ENCODE measurements at regions not wholly inside any gene's neighbourhood (a gene's known extent, or its start where the extent isn't known, plus 50 kb on each side); places are given as distances from the start of the nearest gene placed in this dataset.

DNA sequence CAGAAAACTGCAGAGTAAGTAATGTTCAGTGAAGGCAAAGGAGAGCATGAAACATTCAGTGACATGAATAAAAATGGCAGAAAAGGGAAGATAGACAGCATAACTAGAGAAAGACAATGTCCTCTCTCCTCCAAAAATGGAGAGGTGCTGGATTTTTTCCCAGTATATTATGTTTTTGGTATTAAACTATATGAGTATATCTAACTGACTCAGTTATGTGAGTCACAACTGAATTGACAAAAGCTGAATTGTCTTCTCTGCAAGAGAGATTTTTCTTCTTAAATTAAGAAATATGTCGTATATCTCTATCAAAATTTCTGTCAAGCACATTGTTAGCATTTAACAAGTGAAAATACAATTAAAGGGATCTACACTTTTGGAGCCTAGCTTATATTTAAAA is 375.1 kb downstream of the CHSY3 start:
- no peak for DNase-seq (ENCODE audit: low read depth, low spot score)
- Histone ChIP-seq H3K9me3 (ENCODE audit: control insufficient read depth, insufficient read depth, low read length) (no peaks in the 10 kb centered on the region), H3K4me3 (ENCODE audit: low read length) (no peak overlapping the region), H3K36me3 (ENCODE audit: control insufficient read depth, insufficient read depth, low read length) (no peaks in the 10 kb centered on the region), H3K27ac (ENCODE audit: low read length) (no peak overlapping the region), H3K27me3 (ENCODE audit: control insufficient read depth, insufficient read depth, low read length) (peaks cover 6% of the 10 kb centered on the region; the same call in 1 of the 2 replicates), H3K4me1 (ENCODE audit: control insufficient read depth, insufficient read depth, low read length) (no peaks in the 10 kb centered on the region)
- no CpG with 5 or more reads among the region's 1 CpG for WGBS (ENCODE audit: insufficient coverage, insufficient read length)

GRCh38 chr5:130278136-130278535 is 373.9 kb downstream of the CHSY3 start:
- Histone ChIP-seq H3K27ac (ENCODE audit: low read length) (no peak overlapping the region), H3K9me3 (ENCODE audit: control insufficient read depth, insufficient read depth, low read length) (no peaks in the 10 kb centered on the region), H3K27me3 (ENCODE audit: control insufficient read depth, insufficient read depth, low read length) (peaks cover 10% of the 10 kb centered on the region; the same call in 1 of the 2 replicates), H3K36me3 (ENCODE audit: control insufficient read depth, insufficient read depth, low read length) (no peaks in the 10 kb centered on the region), H3K4me1 (ENCODE audit: control insufficient read depth, insufficient read depth, low read length) (no peaks in the 10 kb centered on the region), H3K4me3 (ENCODE audit: low read length) (no peak overlapping the region)
- WGBS (ENCODE audit: insufficient coverage, insufficient read length), result no CpG with 5 or more reads among the region's 8 CpGs
- DNase-seq (ENCODE audit: low read depth, low spot score), result no peak

GRCh38 chr5:130277522-130277921 is 373.3 kb downstream of the CHSY3 start:
- H3K4me1 ChIP-seq (ENCODE audit: control insufficient read depth, insufficient read depth, low read length), result no peaks in the 10 kb centered on the region
- no peak overlapping the region for H3K27ac ChIP-seq (ENCODE audit: low read length)
- DNase-seq (ENCODE audit: low read depth, low spot score), result no peak
- H3K4me3 ChIP-seq (ENCODE audit: low read length), result no peak overlapping the region
- H3K9me3 ChIP-seq (ENCODE audit: control insufficient read depth, insufficient read depth, low read length), result no peaks in the 10 kb centered on the region
- H3K27me3 ChIP-seq (ENCODE audit: control insufficient read depth, insufficient read depth, low read length), result peaks cover 10% of the 10 kb centered on the region; the same call in 1 of the 2 replicates
- no peaks in the 10 kb centered on the region for H3K36me3 ChIP-seq (ENCODE audit: control insufficient read depth, insufficient read depth, low read length)
- no CpG with 5 or more reads among the region's 8 CpGs for WGBS (ENCODE audit: insufficient coverage, insufficient read length)

DNA sequence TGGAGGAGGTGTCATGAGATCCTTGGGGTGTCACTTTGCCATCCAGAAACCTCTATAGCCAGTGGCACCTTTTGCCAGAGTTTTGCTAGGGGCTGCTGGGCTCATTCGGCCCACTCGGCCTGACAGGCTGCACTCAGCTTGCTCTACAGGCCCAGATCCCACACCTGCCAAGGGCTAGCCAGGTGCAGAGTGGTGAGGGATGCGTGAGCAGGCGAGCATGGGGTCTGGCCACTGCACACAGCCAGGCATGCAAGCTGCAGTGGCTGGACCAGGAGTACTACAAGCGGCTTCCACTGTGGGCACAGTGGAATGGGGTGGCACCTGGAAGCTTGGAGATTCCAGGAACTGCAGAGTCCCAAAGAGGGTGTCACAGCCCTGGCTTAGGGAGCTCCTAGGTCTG is 372.7 kb downstream of the CHSY3 start:
- Histone ChIP-seq H3K9me3 (ENCODE audit: control insufficient read depth, insufficient read depth, low read length) (no peaks in the 10 kb centered on the region), H3K27ac (ENCODE audit: low read length) (no peak overlapping the region), H3K27me3 (ENCODE audit: control insufficient read depth, insufficient read depth, low read length) (peaks cover 10% of the 10 kb centered on the region; the same call in 1 of the 2 replicates), H3K4me1 (ENCODE audit: control insufficient read depth, insufficient read depth, low read length) (no peaks in the 10 kb centered on the region), H3K4me3 (ENCODE audit: low read length) (no peak overlapping the region), H3K36me3 (ENCODE audit: control insufficient read depth, insufficient read depth, low read length) (no peaks in the 10 kb centered on the region)
- WGBS (ENCODE audit: insufficient coverage, insufficient read length), result no CpG with 5 or more reads among the region's 5 CpGs
- DNase-seq (ENCODE audit: low read depth, low spot score), result no peak

GRCh38 chr5:130272837-130273236 is 368.6 kb downstream of the CHSY3 start:
- Histone ChIP-seq H3K27me3 (ENCODE audit: control insufficient read depth, insufficient read depth, low read length) (peaks cover 17% of the 10 kb centered on the region; the same call in 1 of the 2 replicates), H3K4me1 (ENCODE audit: control insufficient read depth, insufficient read depth, low read length) (no peaks in the 10 kb centered on the region), H3K9me3 (ENCODE audit: control insufficient read depth, insufficient read depth, low read length) (no peaks in the 10 kb centered on the region), H3K36me3 (ENCODE audit: control insufficient read depth, insufficient read depth, low read length) (no peaks in the 10 kb centered on the region), H3K4me3 (ENCODE audit: low read length) (no peak overlapping the region), H3K27ac (ENCODE audit: low read length) (no peak overlapping the region)
- DNase-seq (ENCODE audit: low read depth, low spot score), result no peak
- WGBS (ENCODE audit: insufficient coverage, insufficient read length), result no CpG with 5 or more reads among the region's 2 CpGs

DNA sequence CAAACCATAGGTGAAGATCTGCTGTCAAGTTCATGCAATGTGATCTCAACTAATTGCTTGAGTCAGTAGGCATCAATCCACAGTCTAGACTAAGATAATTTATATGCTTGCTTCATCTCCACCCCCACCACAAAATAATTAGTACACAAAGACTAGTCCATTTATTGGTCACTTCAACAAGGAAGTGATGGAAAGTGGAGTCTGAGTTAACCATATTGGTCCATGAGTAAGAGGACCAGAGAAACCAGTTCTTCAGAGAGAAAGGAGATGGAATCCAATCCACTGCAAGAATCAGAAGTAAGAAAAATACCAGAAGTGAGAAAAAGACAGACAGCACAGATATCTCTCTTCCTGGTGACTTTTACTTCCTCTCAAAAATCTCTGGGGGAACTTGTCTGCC is 366.5 kb downstream of the CHSY3 start:
- H3K27me3 ChIP-seq (ENCODE audit: control insufficient read depth, insufficient read depth, low read length), result peaks cover 13% of the 10 kb centered on the region; the same call in 1 of the 2 replicates
- no peak for DNase-seq (ENCODE audit: low read depth, low spot score)
- no peak overlapping the region for H3K27ac ChIP-seq (ENCODE audit: low read length)
- H3K4me1 ChIP-seq (ENCODE audit: control insufficient read depth, insufficient read depth, low read length), result no peaks in the 10 kb centered on the region
- no peaks in the 10 kb centered on the region for H3K36me3 ChIP-seq (ENCODE audit: control insufficient read depth, insufficient read depth, low read length)
- no peaks in the 10 kb centered on the region for H3K9me3 ChIP-seq (ENCODE audit: control insufficient read depth, insufficient read depth, low read length)
- H3K4me3 ChIP-seq (ENCODE audit: low read length), result no peak overlapping the region

DNA sequence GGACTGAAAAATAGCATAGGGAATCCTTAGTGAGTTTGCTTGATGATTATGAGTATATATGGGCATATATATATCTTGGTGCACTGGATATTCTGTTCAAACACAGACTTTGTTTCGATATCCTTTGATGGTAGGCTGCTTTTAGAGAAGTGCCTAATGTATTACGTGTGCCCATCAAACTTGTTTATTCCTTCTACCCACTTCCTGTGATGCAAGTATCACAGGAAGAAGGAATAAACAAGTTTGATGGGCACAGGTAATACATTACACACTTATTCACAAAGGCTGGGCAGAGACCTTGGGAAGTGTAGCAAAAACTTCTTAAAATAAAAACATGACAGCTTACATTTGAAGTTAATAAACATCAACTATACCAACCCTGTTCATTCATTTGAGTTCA is 364.2 kb downstream of the CHSY3 start:
- H3K27me3 ChIP-seq (ENCODE audit: control insufficient read depth, insufficient read depth, low read length), result peaks cover 7% of the 10 kb centered on the region; the same call in 1 of the 2 replicates
- H3K36me3 ChIP-seq (ENCODE audit: control insufficient read depth, insufficient read depth, low read length), result no peaks in the 10 kb centered on the region
- no CpG with 5 or more reads among the region's 2 CpGs for WGBS (ENCODE audit: insufficient coverage, insufficient read length)
- no peak for DNase-seq (ENCODE audit: low read depth, low spot score)
- H3K4me3 ChIP-seq (ENCODE audit: low read length), result no peak overlapping the region
- H3K27ac ChIP-seq (ENCODE audit: low read length), result no peak overlapping the region
- no peaks in the 10 kb centered on the region for H3K4me1 ChIP-seq (ENCODE audit: control insufficient read depth, insufficient read depth, low read length)
- H3K9me3 ChIP-seq (ENCODE audit: control insufficient read depth, insufficient read depth, low read length), result no peaks in the 10 kb centered on the region

- no peak overlapping the region for H3K4me3 ChIP-seq (ENCODE audit: low read length)
- DNase-seq (ENCODE audit: low read depth, low spot score), result no peak
- H3K36me3 ChIP-seq (ENCODE audit: control insufficient read depth, insufficient read depth, low read length), result no peaks in the 10 kb centered on the region
- H3K4me1 ChIP-seq (ENCODE audit: control insufficient read depth, insufficient read depth, low read length), result no peaks in the 10 kb centered on the region
- no peak overlapping the region for H3K27ac ChIP-seq (ENCODE audit: low read length)
- H3K27me3 ChIP-seq (ENCODE audit: control insufficient read depth, insufficient read depth, low read length), result peaks cover 7% of the 10 kb centered on the region; the same call in 1 of the 2 replicates
- no CpG with 5 or more reads among the region's 2 CpGs for WGBS (ENCODE audit: insufficient coverage, insufficient read length)
- H3K9me3 ChIP-seq (ENCODE audit: control insufficient read depth, insufficient read depth, low read length), result no peaks in the 10 kb centered on the region
Observed at GRCh38 chr5:130267926-130268325, 363.7 kb downstream of the CHSY3 start.

DNA sequence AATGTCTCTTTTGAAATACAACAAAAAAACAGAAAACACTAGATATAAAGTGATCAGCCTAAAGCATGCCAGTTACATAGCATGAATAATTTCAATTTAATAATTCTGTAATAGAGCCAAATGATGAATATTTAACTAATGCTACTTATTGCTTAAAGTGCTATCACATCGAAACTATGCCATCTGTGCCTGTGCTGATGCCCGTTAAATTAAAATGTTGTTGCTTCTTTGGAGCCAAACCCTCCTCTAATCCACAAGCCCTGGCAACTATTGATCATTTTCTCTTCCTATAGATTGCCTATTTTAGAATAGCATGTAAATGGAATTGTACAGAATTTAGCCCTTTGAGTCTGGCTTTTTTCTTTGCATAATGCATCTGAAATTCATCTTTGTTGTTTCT is 356.2 kb downstream of the CHSY3 start:
- WGBS (ENCODE audit: insufficient coverage, insufficient read length), result no CpG with 5 or more reads among the region's 2 CpGs
- Histone ChIP-seq H3K27me3 (ENCODE audit: control insufficient read depth, insufficient read depth, low read length) (no peaks in the 10 kb centered on the region), H3K4me1 (ENCODE audit: control insufficient read depth, insufficient read depth, low read length) (no peaks in the 10 kb centered on the region), H3K36me3 (ENCODE audit: control insufficient read depth, insufficient read depth, low read length) (no peaks in the 10 kb centered on the region), H3K27ac (ENCODE audit: low read length) (no peak overlapping the region), H3K4me3 (ENCODE audit: low read length) (no peak overlapping the region), H3K9me3 (ENCODE audit: control insufficient read depth, insufficient read depth, low read length) (no peaks in the 10 kb centered on the region)
- no peak for DNase-seq (ENCODE audit: low read depth, low spot score)

DNA sequence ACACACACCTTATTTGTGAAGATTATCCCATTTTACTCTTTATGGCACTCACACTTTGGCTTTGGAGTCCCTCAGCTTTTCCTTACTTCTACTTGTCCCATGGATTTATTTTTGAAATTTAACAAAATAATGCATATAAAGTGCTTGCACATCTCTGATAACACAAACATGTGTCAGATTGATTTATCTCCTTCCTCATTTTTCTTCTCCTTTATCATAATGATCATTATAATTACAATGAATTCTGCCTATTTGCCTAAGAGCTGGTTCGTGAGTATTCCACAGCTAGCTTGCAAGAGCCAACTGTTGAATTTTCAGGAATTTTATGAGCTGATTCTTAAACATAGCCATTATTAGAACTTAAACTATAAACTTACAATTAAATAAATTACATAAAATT is 347.7 kb downstream of the CHSY3 start:
- WGBS (ENCODE audit: insufficient coverage, insufficient read length), result no CpG with 5 or more reads among the region's 1 CpG
- Histone ChIP-seq H3K9me3 (ENCODE audit: control insufficient read depth, insufficient read depth, low read length) (no peaks in the 10 kb centered on the region), H3K4me3 (ENCODE audit: low read length) (no peak overlapping the region), H3K36me3 (ENCODE audit: control insufficient read depth, insufficient read depth, low read length) (no peaks in the 10 kb centered on the region), H3K27ac (ENCODE audit: low read length) (no peak overlapping the region), H3K4me1 (ENCODE audit: control insufficient read depth, insufficient read depth, low read length) (no peaks in the 10 kb centered on the region), H3K27me3 (ENCODE audit: control insufficient read depth, insufficient read depth, low read length) (no peaks in the 10 kb centered on the region)
- DNase-seq (ENCODE audit: low read depth, low spot score), result no peak

DNA sequence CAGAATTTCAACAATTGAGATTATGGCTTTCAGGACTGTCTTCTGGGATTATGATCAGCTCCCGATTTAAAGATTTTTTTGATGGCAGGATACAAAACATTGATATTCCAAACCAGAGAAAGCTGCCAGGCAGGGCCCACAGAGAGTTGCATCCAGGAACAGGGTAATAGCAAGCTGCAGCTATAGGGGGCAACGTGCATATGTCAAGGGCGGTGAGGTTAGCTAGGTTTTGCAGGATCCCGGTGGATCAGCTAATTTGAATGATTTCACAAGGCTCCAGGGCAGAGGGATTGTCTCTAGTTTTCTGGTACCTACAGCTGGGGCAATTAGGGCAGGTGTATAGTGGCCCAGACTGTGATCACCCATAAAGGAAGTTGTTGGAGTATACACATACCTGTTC is 339.4 kb downstream of the CHSY3 start:
- Histone ChIP-seq H3K27me3 (ENCODE audit: control insufficient read depth, insufficient read depth, low read length) (no peaks in the 10 kb centered on the region), H3K27ac (ENCODE audit: low read length) (no peak overlapping the region), H3K9me3 (ENCODE audit: control insufficient read depth, insufficient read depth, low read length) (no peaks in the 10 kb centered on the region), H3K36me3 (ENCODE audit: control insufficient read depth, insufficient read depth, low read length) (no peaks in the 10 kb centered on the region), H3K4me1 (ENCODE audit: control insufficient read depth, insufficient read depth, low read length) (no peaks in the 10 kb centered on the region), H3K4me3 (ENCODE audit: low read length) (no peak overlapping the region)
- DNase-seq (ENCODE audit: low read depth, low spot score), result peak; percentile 4
- WGBS (ENCODE audit: insufficient coverage, insufficient read length), result no CpG with 5 or more reads among the region's 4 CpGs
